Activated naive CD4-positive, alpha-beta T cell treated with anti-CD3 and anti-CD28 coated beads for 36 hours (primary cell): ENCODE measurements at regions not wholly inside any gene's neighbourhood (a gene's known extent, or its start where the extent isn't known, plus 50 kb on each side); places are given as distances from the start of the nearest gene placed in this dataset.

Source experiments
- CTCF ChIA-PET: fragments of 350-600 bp; sonication (Branson Sonifier 250); formaldehyde crosslinking; loops from one replicate; lab custom pipeline; 2021; ENCODE audit warnings: antibody characterized with exemption; lab: Charles Lee
- DNase-seq: peaks from one replicate; pipeline ENCODE4 v3.0.0-alpha.2; 2020
- H3K27ac Mint-ChIP-seq: one replicate; pipeline ENCODE4 v1.8.0; 2021; ENCODE audit warnings: mild to moderate bottlenecking, mixed read lengths
- H3K27me3 Mint-ChIP-seq: one replicate; pipeline ENCODE4 v1.8.0; 2021; ENCODE audit warnings: low read depth, mixed read lengths
- H3K36me3 Mint-ChIP-seq: one replicate; pipeline ENCODE4 v1.8.0; 2021; ENCODE audit warnings: low read depth, mixed read lengths
- H3K4me1 Mint-ChIP-seq: one replicate; pipeline ENCODE4 v1.8.0; 2021; ENCODE audit warnings: low read depth, mixed read lengths
- H3K4me3 Mint-ChIP-seq: one replicate; pipeline ENCODE4 v1.8.0; 2021; ENCODE audit warnings: mild to moderate bottlenecking, moderate library complexity, mixed read lengths
- H3K9me3 Mint-ChIP-seq: one replicate; pipeline ENCODE4 v1.8.0; 2021; ENCODE audit warnings: mixed read lengths
- intact Hi-C: fragments of 100-400 bp; cut with micrococcal nuclease; formaldehyde crosslinking; loops from one replicate; pipeline ENCODE4 v1.15.1; 2023

DNA sequence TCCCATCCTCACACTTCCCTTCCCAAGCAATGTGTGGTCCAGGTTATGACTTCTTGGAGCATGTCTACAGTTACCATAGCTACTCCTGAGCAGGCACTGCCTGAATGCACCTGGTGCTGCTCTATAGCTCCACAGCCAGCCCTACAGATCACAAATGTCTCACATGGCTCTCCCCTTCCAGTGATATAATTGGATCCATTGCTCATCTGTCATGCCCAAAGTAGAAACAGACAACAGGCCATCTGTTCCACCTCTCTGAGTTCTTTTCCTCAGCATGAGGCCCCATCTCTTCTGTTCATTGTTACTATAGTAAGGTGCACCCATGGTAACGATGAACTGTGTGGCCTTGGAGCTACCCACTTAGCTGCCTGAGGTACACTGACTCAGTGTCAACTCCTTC, 320.3 kb upstream of the ZC3H12C start:
- Mint-ChIP-seq H3K9me3 (no peaks in the 10 kb centered on the region), H3K4me3 (no peak overlapping the region), H3K27me3 (no peaks in the 10 kb centered on the region), H3K4me1 (no peaks in the 10 kb centered on the region), H3K27ac (no peak overlapping the region), H3K36me3 (no peaks in the 10 kb centered on the region)
- CTCF ChIA-PET, result interaction anchor here (0.5 kb wide), 1 partner anchor 142 kb away, joined by 4 read pairs; no protein-coding TSS in a partner anchor
- intact Hi-C loops, result no loop called here
- DNase-seq, result no peak

DNA sequence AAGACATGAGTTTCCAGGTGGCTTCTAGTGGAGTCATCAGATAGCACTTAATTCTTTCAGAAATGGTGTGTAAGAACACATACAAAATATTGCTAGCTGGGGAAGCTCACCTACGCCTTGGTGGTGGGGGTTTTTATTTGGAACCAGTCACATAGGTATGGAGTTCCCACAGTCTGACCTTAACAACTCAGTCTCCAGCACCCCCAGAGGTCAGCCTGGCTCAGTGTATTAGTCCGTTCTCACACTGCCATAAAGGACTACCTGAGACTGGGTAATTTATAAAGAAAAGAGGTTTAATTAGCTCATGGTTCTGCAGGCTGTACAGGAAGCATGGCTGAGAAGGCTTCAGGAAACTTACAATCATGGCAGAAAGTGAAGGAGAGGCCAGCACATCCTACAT, 317.5 kb upstream of the ZC3H12C start:
- Mint-ChIP-seq H3K27me3 (no peaks in the 10 kb centered on the region), H3K36me3 (no peaks in the 10 kb centered on the region), H3K4me3 (no peak overlapping the region), H3K27ac (no peak overlapping the region), H3K9me3 (no peaks in the 10 kb centered on the region), H3K4me1 (no peaks in the 10 kb centered on the region)
- no peak for DNase-seq
- intact Hi-C loops, result no loop called here
- CTCF ChIA-PET, result no interaction called here

- intact Hi-C loops, result no loop called here
- DNase-seq, result no peak
- CTCF ChIA-PET, result no interaction called here
- Mint-ChIP-seq H3K27ac (no peak overlapping the region), H3K27me3 (no peaks in the 10 kb centered on the region), H3K9me3 (no peaks in the 10 kb centered on the region), H3K36me3 (no peaks in the 10 kb centered on the region), H3K4me1 (no peaks in the 10 kb centered on the region), H3K4me3 (no peak overlapping the region)
Measured at GRCh38 chr11:109783014-109783413, 310.2 kb upstream of the ZC3H12C start.

GRCh38 chr11:109783840-109784239, 309.4 kb upstream of the ZC3H12C start:
- intact Hi-C loops, result no loop called here

DNA sequence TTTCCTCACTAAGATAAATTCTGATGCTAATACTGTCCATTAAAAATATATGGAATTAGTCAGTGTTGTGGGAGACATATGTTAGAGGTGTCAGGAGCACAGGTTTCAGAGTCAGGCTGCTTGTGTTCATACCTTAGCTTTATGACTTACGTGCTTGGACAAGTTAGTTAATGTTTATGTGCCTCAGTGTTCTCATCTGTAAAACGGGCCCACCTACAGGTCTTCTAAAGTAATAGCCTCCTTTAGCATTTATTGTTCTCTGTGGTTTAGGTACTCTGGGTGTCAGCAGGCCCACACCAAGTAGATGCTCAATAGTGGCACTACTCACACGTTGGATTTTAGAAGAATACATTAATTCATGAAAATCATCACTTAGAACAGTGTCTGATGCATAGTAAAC, 308.7 kb upstream of the ZC3H12C start:
- H3K27ac Mint-ChIP-seq, result no peak overlapping the region
- H3K9me3 Mint-ChIP-seq, result no peaks in the 10 kb centered on the region
- intact Hi-C loops, result no loop called here
- H3K36me3 Mint-ChIP-seq, result no peaks in the 10 kb centered on the region
- H3K4me3 Mint-ChIP-seq, result no peak overlapping the region
- no peaks in the 10 kb centered on the region for H3K4me1 Mint-ChIP-seq
- no peak for DNase-seq
- no peaks in the 10 kb centered on the region for H3K27me3 Mint-ChIP-seq
- CTCF ChIA-PET, result no interaction called here

More at GRCh38 chr11:109783840-109784239, 309.4 kb upstream of the ZC3H12C start:
- no peak for DNase-seq
- Mint-ChIP-seq H3K9me3 (no peaks in the 10 kb centered on the region), H3K4me3 (no peak overlapping the region), H3K27ac (no peak overlapping the region), H3K4me1 (no peaks in the 10 kb centered on the region), H3K36me3 (no peaks in the 10 kb centered on the region), H3K27me3 (no peaks in the 10 kb centered on the region)
- CTCF ChIA-PET, result no interaction called here

GRCh38 chr11:109785198-109785597, 308.0 kb upstream of the ZC3H12C start:
- no peak overlapping the region for H3K4me3 Mint-ChIP-seq
- intact Hi-C loops, result no loop called here
- CTCF ChIA-PET, result no interaction called here
- no peaks in the 10 kb centered on the region for H3K9me3 Mint-ChIP-seq
- H3K4me1 Mint-ChIP-seq, result no peaks in the 10 kb centered on the region
- no peak for DNase-seq
- H3K27ac Mint-ChIP-seq, result no peak overlapping the region
- no peaks in the 10 kb centered on the region for H3K27me3 Mint-ChIP-seq
- H3K36me3 Mint-ChIP-seq, result no peaks in the 10 kb centered on the region

DNA sequence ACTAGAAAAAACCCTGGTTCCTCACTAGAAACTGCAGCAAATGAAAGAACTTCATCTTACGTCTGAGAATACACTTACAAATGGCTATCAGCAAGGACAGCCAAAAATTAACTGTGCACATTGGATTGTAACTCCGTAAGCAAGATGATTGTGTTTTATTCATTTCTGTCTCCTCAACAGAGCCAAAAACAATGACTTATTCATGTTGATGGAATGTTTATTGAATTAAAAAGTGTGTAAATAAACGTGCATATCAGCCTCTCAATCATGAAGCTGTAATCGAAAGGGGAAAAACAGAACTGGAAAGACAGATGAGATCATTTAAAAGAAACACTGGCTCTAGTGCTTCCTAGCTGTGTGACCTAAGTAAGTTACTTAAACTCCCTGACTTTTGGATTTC, 307.5 kb upstream of the ZC3H12C start:
- Mint-ChIP-seq H3K27ac (no peak overlapping the region), H3K4me3 (no peak overlapping the region), H3K9me3 (no peaks in the 10 kb centered on the region), H3K27me3 (no peaks in the 10 kb centered on the region), H3K4me1 (no peaks in the 10 kb centered on the region), H3K36me3 (no peaks in the 10 kb centered on the region)
- intact Hi-C loops, result no loop called here
- DNase-seq, result no peak
- CTCF ChIA-PET, result no interaction called here

- H3K27ac Mint-ChIP-seq, result no peak overlapping the region
- intact Hi-C loops, result no loop called here
- CTCF ChIA-PET, result no interaction called here
- no peaks in the 10 kb centered on the region for H3K27me3 Mint-ChIP-seq
- H3K9me3 Mint-ChIP-seq, result no peaks in the 10 kb centered on the region
- H3K4me1 Mint-ChIP-seq, result no peaks in the 10 kb centered on the region
- no peaks in the 10 kb centered on the region for H3K36me3 Mint-ChIP-seq
- no peak overlapping the region for H3K4me3 Mint-ChIP-seq
- no peak for DNase-seq
Measured at GRCh38 chr11:109788948-109789490, 304.2 kb upstream of the ZC3H12C start.

DNA sequence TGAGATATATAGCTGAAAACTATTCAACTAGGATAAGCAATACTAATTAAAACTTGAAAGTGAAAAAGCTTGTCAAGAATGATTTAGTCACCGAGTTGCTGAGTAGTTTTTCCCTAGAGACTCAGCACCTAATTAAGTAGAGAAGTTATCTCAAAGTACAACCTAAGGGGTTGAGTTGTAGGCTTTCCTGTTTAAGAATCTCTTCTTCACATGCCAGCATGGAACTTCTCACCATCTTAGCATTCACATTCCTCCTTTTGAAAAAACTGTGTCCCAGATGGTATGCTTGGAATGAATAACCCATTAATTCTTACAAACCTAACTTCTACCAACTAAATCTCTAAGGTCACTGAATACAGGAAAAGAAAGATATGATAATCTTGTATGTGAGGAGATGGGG, 303.3 kb upstream of the ZC3H12C start:
- H3K27me3 Mint-ChIP-seq, result no peaks in the 10 kb centered on the region
- H3K4me3 Mint-ChIP-seq, result no peak overlapping the region
- H3K9me3 Mint-ChIP-seq, result no peaks in the 10 kb centered on the region
- no peaks in the 10 kb centered on the region for H3K36me3 Mint-ChIP-seq
- no peaks in the 10 kb centered on the region for H3K4me1 Mint-ChIP-seq
- CTCF ChIA-PET, result no interaction called here
- intact Hi-C loops, result no loop called here
- DNase-seq, result no peak
- H3K27ac Mint-ChIP-seq, result no peak overlapping the region

DNA sequence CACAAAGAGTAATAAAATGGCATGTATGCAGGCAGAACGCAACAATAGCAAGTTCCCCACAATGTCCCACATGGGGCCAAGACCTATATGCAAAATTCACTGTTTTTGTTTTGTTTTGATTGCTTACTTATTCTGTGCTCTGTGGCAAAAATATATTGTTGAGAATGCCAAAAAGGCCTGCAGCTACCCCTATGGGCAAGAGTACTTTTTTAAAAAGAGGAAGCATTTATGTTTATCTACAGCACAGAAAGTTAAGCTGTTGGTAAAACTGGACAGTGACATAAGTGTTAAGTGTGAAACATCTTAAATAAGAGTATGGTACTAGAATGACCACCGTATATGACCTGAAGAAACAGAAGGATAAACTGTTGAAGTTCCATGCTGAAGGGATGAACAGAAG, 301.9 kb upstream of the ZC3H12C start:
- Mint-ChIP-seq H3K36me3 (no peaks in the 10 kb centered on the region), H3K4me1 (no peaks in the 10 kb centered on the region), H3K27ac (no peak overlapping the region), H3K27me3 (no peaks in the 10 kb centered on the region), H3K9me3 (peaks cover 1% of the 10 kb centered on the region), H3K4me3 (no peak overlapping the region)
- intact Hi-C loops, result no loop called here
- DNase-seq, result no peak
- CTCF ChIA-PET, result interaction anchor here (0.8 kb wide), 1 partner anchor 13 kb away, joined by 3 read pairs; no protein-coding TSS in a partner anchor

GRCh38 chr11:109794501-109794900, 298.7 kb upstream of the ZC3H12C start:
- DNase-seq, result no peak
- Mint-ChIP-seq H3K36me3 (no peaks in the 10 kb centered on the region), H3K27me3 (no peaks in the 10 kb centered on the region), H3K4me3 (no peak overlapping the region), H3K4me1 (no peaks in the 10 kb centered on the region), H3K27ac (no peak overlapping the region), H3K9me3 (peaks cover 3% of the 10 kb centered on the region)
- intact Hi-C loops, result no loop called here
- CTCF ChIA-PET, result no interaction called here

GRCh38 chr11:109795234-109795633, 298.0 kb upstream of the ZC3H12C start:
- H3K4me3 Mint-ChIP-seq, result no peak overlapping the region
- H3K27me3 Mint-ChIP-seq, result no peaks in the 10 kb centered on the region
- CTCF ChIA-PET, result no interaction called here
- no peak for DNase-seq
- intact Hi-C loops, result no loop called here
- H3K4me1 Mint-ChIP-seq, result no peaks in the 10 kb centered on the region
- H3K36me3 Mint-ChIP-seq, result no peaks in the 10 kb centered on the region
- no peak overlapping the region for H3K27ac Mint-ChIP-seq
- H3K9me3 Mint-ChIP-seq, result peaks cover 3% of the 10 kb centered on the region

DNA sequence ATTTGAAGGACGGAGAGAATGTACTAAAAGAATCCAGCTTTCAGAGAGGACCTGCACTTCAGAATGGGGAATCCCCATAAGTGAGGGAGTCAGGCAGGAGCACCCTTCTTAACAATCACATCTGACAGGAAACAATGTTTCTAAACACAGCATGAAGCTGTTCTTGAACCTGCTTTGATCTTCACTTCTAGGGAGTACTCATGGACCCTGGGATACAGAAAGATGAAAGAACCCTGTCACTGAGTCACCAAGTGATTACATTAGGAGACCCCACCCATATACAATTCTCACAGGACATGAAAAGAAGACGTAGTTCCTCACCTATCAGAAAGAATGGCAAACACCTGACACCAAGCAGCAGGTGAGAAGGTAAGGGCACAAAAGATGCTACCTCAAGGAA, 296.9 kb upstream of the ZC3H12C start:
- no peak for DNase-seq
- no peak overlapping the region for H3K27ac Mint-ChIP-seq
- CTCF ChIA-PET, result no interaction called here
- H3K36me3 Mint-ChIP-seq, result no peaks in the 10 kb centered on the region
- intact Hi-C loops, result no loop called here
- H3K4me1 Mint-ChIP-seq, result no peaks in the 10 kb centered on the region
- no peak overlapping the region for H3K4me3 Mint-ChIP-seq
- peaks cover 3% of the 10 kb centered on the region for H3K9me3 Mint-ChIP-seq
- H3K27me3 Mint-ChIP-seq, result no peaks in the 10 kb centered on the region
